Lower leg skin (tissue), 4 donors: ENCODE measurements at regions not wholly inside any gene's neighbourhood (a gene's known extent, or its start where the extent isn't known, plus 50 kb on each side); places are given as distances from the start of the nearest gene placed in this dataset.

ENCODE experiments used
- DNase-seq, 2 donors: peaks; one replicate each; pipeline ENCODE4 v3.0.0-alpha.2; 2019; ENCODE audit warnings: low spot score in 2 of 2
- H3K4me3 ChIP-seq: fragments of 200-600 bp; sonication (generic); 2 replicates; pipeline ENCODE4 v1.5.1; 2017; ENCODE audit warnings: mild to moderate bottlenecking, low read depth; ENCODE audit not compliant: poor library complexity, severe bottlenecking
- POLR2A ChIP-seq, 2 donors: fragments of 450-650 bp; IDR thresholded peaks; one replicate each; pipeline ENCODE4 v1.6.1; 2016 to 2017; ENCODE audit warnings: antibody characterized with exemption in 2 of 2, mild to moderate bottlenecking in 1 of 2, moderate library complexity in 1 of 2
- WGBS, 2 donors: methylation state at CpG; one replicate each; pipeline ENCODE4 v1.1.5; 2018; 5-methylcytosine and 5-hydroxymethylcytosine counted together
- intact Hi-C: fragments of 100-400 bp; cut with DNase I; formaldehyde crosslinking; loops from one replicate; pipeline ENCODE4 v1.15.0; 2023; ENCODE audit warnings: low total_unique reads
- TF ChIP-seq, protein P1 (sequence below), 3 donors: fragments of 450-650 bp; IDR thresholded peaks; one replicate each; pipeline ENCODE4 v1.5.1; 2016; ENCODE audit warnings: antibody characterized with exemption in 3 of 3, mild to moderate bottlenecking in 3 of 3, moderate library complexity in 2 of 3

DNA sequence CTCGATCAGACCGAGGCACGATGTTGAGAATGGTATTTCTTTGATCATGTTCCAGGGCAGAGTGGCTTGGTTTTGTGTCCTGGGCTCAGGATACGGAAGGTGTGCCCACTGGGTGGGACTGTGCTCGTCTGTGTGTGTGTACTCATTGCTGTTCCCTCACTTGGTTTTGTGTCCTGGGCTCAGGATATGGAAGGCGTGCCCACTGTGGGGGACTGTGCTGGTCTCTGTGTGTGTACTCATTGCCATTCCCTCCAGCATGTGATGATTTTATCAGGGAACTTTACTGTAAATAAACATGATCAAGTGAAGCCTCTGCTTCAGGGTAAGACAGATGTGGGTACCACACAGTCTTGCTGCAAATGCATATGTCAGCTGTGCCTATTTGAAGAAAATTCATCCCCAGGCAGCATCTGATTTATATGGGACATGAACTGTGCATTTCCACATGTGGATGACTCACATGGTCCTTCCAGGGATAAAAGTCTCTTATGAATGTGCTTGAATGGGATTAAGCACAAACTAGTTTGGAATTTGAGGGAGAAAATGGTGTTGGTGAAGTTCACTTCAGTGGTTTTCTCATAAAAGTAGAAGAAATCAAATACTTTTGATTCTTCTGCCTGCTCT, 274.3 kb downstream of the QKI start:
- WGBS, 2 donors, result 73 to 79% methylated on average over 6 of the region's 6 CpGs
- intact Hi-C loops, result no loop called here
- TF ChIP-seq POLR2A (IDR thresholded peaks at IDR 0.05), result no peak
- TF ChIP-seq, protein P1, sequence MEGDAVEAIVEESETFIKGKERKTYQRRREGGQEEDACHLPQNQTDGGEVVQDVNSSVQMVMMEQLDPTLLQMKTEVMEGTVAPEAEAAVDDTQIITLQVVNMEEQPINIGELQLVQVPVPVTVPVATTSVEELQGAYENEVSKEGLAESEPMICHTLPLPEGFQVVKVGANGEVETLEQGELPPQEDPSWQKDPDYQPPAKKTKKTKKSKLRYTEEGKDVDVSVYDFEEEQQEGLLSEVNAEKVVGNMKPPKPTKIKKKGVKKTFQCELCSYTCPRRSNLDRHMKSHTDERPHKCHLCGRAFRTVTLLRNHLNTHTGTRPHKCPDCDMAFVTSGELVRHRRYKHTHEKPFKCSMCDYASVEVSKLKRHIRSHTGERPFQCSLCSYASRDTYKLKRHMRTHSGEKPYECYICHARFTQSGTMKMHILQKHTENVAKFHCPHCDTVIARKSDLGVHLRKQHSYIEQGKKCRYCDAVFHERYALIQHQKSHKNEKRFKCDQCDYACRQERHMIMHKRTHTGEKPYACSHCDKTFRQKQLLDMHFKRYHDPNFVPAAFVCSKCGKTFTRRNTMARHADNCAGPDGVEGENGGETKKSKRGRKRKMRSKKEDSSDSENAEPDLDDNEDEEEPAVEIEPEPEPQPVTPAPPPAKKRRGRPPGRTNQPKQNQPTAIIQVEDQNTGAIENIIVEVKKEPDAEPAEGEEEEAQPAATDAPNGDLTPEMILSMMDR (IDR thresholded peaks at IDR 0.05), result no peak
- no peak for DNase-seq
- H3K4me3 ChIP-seq, result no peak overlapping the region

DNA sequence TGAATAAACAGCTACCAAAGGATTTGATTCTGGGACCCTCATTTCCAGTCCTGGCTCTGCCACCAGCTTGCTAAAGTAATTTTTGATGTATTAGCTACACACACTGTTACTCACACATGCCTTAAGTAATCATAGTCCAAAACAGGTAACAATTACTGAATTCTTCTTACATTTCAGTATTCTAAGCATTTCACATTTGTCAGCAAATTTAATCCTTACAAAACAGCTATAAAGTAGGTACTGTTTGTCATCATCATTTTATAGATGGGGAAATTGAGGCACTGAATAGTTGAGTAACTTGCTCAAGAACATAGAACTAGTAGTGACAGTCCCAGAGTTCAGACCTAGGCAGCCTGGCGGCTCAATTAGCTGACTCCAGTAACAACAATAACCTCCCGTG, 272.6 kb downstream of the QKI start:
- DNase-seq, result no peak
- intact Hi-C loops, result no loop called here
- TF ChIP-seq POLR2A (IDR thresholded peaks at IDR 0.05), result no peak
- TF ChIP-seq, protein P1 (IDR thresholded peaks at IDR 0.05), result no peak
- H3K4me3 ChIP-seq, result no peak overlapping the region
- WGBS, 2 donors, result 95 to 96% methylated on average over 2 of the region's 2 CpGs

DNA sequence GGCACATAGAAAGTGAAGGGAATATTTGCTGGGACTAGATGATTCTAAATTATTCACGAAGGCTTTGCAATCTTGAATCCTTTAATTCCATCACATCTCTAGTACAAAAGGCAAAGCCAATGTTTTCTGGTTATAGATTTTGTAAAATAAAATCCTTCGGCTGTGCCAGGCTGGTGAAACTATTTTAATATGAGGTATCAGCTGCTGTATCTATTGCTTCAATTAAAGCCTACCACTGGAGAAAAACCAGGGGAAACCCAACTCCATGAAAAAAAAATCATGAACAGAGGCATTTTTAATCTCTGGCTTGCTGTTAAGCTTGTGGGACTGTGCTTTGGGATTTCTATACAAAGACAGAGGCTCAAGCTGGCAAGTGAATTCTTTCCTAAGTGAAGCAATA, 271.8 kb downstream of the QKI start:
- TF ChIP-seq, protein P1 (IDR thresholded peaks at IDR 0.05), result no peak
- H3K4me3 ChIP-seq, result no peak overlapping the region
- DNase-seq, result no peak
- intact Hi-C loops, result no loop called here
- WGBS, 2 donors, result 71 to 74% methylated on average over 2 of the region's 2 CpGs

DNA sequence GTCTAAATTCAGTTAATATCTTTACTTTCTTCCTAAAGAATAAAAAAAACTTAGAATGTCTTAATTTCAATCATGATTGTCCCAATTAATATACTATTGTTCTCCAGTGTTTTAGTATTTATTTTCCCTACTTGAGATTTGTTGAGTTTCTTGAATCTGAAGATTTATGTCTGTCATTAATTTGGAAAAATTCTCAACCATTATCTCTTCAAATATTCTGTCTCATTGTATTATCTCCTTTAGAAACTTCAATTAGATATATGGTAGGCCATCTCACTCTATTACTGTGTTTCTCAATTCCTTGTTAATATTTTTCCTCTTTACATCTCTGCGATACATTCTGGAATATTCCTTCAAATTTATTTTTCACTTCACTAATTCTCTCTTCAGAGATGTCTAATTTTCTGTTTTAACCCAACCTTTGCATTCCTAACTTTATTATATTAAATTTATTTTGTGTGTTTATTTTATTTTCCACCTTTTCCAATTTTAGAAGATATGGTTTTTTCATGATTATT, 268.6 kb downstream of the QKI start:
- intact Hi-C loops, result no loop called here
- no peak overlapping the region for H3K4me3 ChIP-seq

DNA sequence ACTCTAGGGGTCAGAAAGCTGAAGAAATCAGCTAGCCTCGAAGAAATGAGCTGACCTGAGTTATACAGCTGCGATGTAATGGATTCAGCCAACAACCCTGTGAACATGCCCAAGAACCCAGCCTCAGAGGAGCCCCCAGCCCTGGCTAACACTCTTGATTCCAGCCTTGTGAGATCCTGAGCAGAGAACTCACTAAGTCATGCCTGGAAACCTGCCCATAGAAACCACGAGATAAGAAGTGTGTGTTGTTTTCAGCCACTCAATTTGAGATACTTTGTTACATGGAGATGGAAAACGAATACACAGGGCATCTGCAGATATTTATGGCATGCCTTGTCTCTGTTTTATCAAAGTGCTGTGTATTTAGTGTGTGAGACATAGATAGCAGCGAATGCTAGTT, 265.2 kb downstream of the QKI start:
- H3K4me3 ChIP-seq, result no peak overlapping the region
- no peak for TF ChIP-seq POLR2A (IDR thresholded peaks at IDR 0.05)
- TF ChIP-seq, protein P1 (IDR thresholded peaks at IDR 0.05), result no peak
- DNase-seq, result no peak
- WGBS, 2 donors, result 68 to 72% methylated on average over 4 to 5 of the region's 5 CpGs
- intact Hi-C loops, result no loop called here

More for the DNA sequence above, 268.6 kb downstream of the QKI start:
- WGBS, 2 donors, result 97 to 100% methylated on average over 1 of the region's 1 CpG
- no peak for DNase-seq
- no peak for TF ChIP-seq POLR2A (IDR thresholded peaks at IDR 0.05)

DNA sequence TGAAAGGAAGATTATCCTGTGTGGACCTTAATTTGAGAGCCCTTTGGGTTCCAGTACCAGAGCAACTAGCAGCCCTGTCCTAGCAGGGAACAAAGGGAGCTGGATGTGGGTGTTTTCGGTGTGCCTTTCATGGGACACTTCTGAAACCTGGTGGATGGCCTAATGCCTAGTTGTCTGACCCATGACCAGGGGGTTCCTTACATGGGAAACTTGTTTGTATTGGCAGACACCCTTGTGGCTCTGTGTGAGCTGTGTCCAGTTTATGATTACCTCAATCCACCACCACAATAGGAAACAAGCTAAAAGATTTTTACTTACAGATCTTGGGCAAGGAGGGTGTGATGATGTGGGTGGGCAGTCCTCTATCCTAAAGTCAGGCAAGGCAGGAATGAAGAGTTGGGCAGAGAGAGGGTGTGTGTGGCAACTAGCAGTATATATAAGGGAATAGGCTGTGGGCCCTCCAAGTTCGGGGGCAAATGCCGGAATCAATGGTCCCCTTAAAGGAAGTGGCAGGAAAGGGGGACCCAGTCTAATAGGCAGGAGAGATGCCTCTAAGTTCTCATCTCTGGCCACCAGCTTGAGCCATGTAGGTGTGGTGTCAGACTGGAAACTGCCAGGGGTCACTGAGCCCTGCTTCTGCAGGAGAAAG, 264.6 kb downstream of the QKI start:
- DNase-seq, result no peak
- no peak for TF ChIP-seq POLR2A (IDR thresholded peaks at IDR 0.05)
- TF ChIP-seq, protein P1 (IDR thresholded peaks at IDR 0.05), result no peak
- no peak overlapping the region for H3K4me3 ChIP-seq
- WGBS, 2 donors, result 95% methylated on average over 3 of the region's 3 CpGs
- intact Hi-C loops, result no loop called here
